Gastroesophageal sphincter (tissue), 3 donors: ENCODE measurements at regions not wholly inside any gene's neighbourhood (a gene's known extent, or its start where the extent isn't known, plus 50 kb on each side); places are given as distances from the start of the nearest gene placed in this dataset.

Experiments
- CTCF ChIP-seq, 4 experiments: fragments of 200-600 bp in 2 of 4; fragments of 450-650 bp in 2 of 4; sonication (generic) in 1 of 4; IDR thresholded peaks; one replicate each; pipeline ENCODE4 v1.5.1; 2017 to 2019; ENCODE audit warnings: antibody characterized with exemption in 4 of 4, mild to moderate bottlenecking in 2 of 4, moderate library complexity in 2 of 4
- POLR2AphosphoS5 ChIP-seq: sonication (generic); formaldehyde crosslinking; IDR thresholded peaks from one replicate; pipeline ENCODE4 v1.6.1; 2017; ENCODE audit warnings: antibody characterized with exemption

GRCh38 chr10:4391683-4392082, 434.3 kb upstream of the AKR1E2 start:
- no peak for TF ChIP-seq CTCF (IDR thresholded peaks at IDR 0.05)
- TF ChIP-seq POLR2AphosphoS5 = no peak
